Dermis blood vessel endothelial cell (primary cell): ENCODE measurements at regions not wholly inside any gene's neighbourhood (a gene's known extent, or its start where the extent isn't known, plus 50 kb on each side); places are given as distances from the start of the nearest gene placed in this dataset.

ENCODE experiments used
- DNase-seq: peaks from one replicate; pipeline ENCODE4 v3.0.0; 2010

- no peak for DNase-seq
These were observed 732.9 kb downstream of the VGLL3 start for GRCh38 chr3:86257955-86258641.

- DNase-seq = no peak
These were observed 736.5 kb downstream of the VGLL3 start for GRCh38 chr3:86254480-86254879.

- no peak for DNase-seq
These were observed 739.2 kb downstream of the VGLL3 start for GRCh38 chr3:86251781-86252180.

GRCh38 chr3:86249833-86250232, 741.1 kb downstream of the VGLL3 start:
- no peak for DNase-seq

- DNase-seq = no peak
These were observed 745.6 kb downstream of the VGLL3 start for GRCh38 chr3:86245360-86245759.

- no peak for DNase-seq
These were observed 746.0 kb downstream of the VGLL3 start for GRCh38 chr3:86244905-86245304.

GRCh38 chr3:86239946-86240345, 751.0 kb downstream of the VGLL3 start:
- DNase-seq = no peak

- no peak for DNase-seq
These were observed 756.3 kb downstream of the VGLL3 start for GRCh38 chr3:86234506-86235254.

- no peak for DNase-seq
These were observed 760.2 kb downstream of the VGLL3 start for GRCh38 chr3:86230762-86231161.

- no peak for DNase-seq
These were observed 761.2 kb downstream of the VGLL3 start for GRCh38 chr3:86229775-86230094.

- no peak for DNase-seq
These were observed 761.7 kb downstream of the VGLL3 start for GRCh38 chr3:86229086-86229774.

- DNase-seq = no peak
These were observed 762.8 kb downstream of the VGLL3 start for GRCh38 chr3:86228101-86228500.

- DNase-seq = no peak
These were observed 765.5 kb downstream of the VGLL3 start for GRCh38 chr3:86225461-86225860.

- DNase-seq = no peak
These were observed 769.3 kb downstream of the VGLL3 start for GRCh38 chr3:86221601-86222000.

GRCh38 chr3:86208772-86209171, 782.2 kb downstream of the VGLL3 start:
- no peak for DNase-seq

- DNase-seq = no peak
These were observed 808.3 kb downstream of the VGLL3 start for GRCh38 chr3:86182606-86183005.

GRCh38 chr3:86180696-86181095, 810.3 kb downstream of the VGLL3 start:
- no peak for DNase-seq

- DNase-seq = no peak
These were observed 812.9 kb downstream of the VGLL3 start for GRCh38 chr3:86178095-86178494.

GRCh38 chr3:86176445-86176784, 814.5 kb downstream of the VGLL3 start:
- DNase-seq = no peak

- DNase-seq = no peak
These were observed 815.1 kb downstream of the VGLL3 start for GRCh38 chr3:86175593-86176444.

GRCh38 chr3:86175051-86175536, 815.9 kb downstream of the VGLL3 start:
- DNase-seq = no peak

GRCh38 chr3:86173401-86173800, 817.5 kb downstream of the VGLL3 start:
- DNase-seq = no peak

- DNase-seq = no peak
These were observed 822.4 kb downstream of the VGLL3 start for GRCh38 chr3:86168512-86168911.
